ENCODE measurements at regions not wholly inside any gene's neighbourhood (a gene's known extent, or its start where the extent isn't known, plus 50 kb on each side); places are given as distances from the start of the nearest gene placed in this dataset.
A peak's percentile ranks its signal among the peaks of the same experiment; 100 is the strongest.

GRCh38 chr2:20523073-20523798 lies 76.4 kb downstream of the RHOB start:
- ATAC-seq, result no peak
- DNase-seq (ENCODE audit: low spot score), result no peak

GRCh38 chr2:20523799-20524187 lies 76.9 kb downstream of the RHOB start:
- ATAC-seq (no peak), DNase-seq (ENCODE audit: low spot score) (no peak)

GRCh38 chr2:20524412-20525040 lies 77.7 kb downstream of the RHOB start:
- no peak for DNase-seq (ENCODE audit: low spot score)
- peak; percentile 64 for ATAC-seq

- peak; percentile 61 for DNase-seq (ENCODE audit: low spot score)
- peak; percentile 88 for ATAC-seq
Measured at GRCh38 chr2:20525041-20526035, 78.5 kb downstream of the RHOB start.

DNA sequence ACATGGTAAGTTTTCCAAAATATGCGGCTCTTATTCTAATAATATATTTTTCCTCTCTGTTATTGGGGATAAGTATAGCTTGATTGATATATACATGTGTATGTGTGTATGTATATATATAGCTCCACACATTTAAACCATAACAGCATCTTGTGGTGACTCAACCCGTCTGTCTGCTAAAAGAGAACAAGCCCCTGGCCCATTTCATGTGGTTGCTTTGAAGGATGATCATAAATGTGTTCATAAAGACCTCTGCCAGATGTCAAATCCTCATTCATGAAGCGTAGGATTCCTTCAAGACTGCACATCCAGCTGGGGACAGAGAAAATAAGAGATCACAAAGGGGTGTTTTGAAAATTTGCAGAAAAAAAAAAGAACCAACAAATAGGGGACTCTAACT lies 79.3 kb downstream of the RHOB start:
- DNase-seq (ENCODE audit: low spot score) (no peak), ATAC-seq (no peak)

GRCh38 chr2:20526708-20527107 lies 79.8 kb downstream of the RHOB start:
- DNase-seq (ENCODE audit: low spot score), result no peak
- no peak for ATAC-seq

GRCh38 chr2:20528713-20529112 lies 81.8 kb downstream of the RHOB start:
- DNase-seq (ENCODE audit: low spot score) (no peak), ATAC-seq (no peak)

GRCh38 chr2:20530520-20530919 lies 83.6 kb downstream of the RHOB start:
- DNase-seq (ENCODE audit: low spot score), result no peak

GRCh38 chr2:20531633-20532262 lies 84.9 kb downstream of the RHOB start:
- ATAC-seq, result no peak
- DNase-seq (ENCODE audit: low spot score), result no peak

More at GRCh38 chr2:20530520-20530919, 83.6 kb downstream of the RHOB start:
- no peak for ATAC-seq

DNA sequence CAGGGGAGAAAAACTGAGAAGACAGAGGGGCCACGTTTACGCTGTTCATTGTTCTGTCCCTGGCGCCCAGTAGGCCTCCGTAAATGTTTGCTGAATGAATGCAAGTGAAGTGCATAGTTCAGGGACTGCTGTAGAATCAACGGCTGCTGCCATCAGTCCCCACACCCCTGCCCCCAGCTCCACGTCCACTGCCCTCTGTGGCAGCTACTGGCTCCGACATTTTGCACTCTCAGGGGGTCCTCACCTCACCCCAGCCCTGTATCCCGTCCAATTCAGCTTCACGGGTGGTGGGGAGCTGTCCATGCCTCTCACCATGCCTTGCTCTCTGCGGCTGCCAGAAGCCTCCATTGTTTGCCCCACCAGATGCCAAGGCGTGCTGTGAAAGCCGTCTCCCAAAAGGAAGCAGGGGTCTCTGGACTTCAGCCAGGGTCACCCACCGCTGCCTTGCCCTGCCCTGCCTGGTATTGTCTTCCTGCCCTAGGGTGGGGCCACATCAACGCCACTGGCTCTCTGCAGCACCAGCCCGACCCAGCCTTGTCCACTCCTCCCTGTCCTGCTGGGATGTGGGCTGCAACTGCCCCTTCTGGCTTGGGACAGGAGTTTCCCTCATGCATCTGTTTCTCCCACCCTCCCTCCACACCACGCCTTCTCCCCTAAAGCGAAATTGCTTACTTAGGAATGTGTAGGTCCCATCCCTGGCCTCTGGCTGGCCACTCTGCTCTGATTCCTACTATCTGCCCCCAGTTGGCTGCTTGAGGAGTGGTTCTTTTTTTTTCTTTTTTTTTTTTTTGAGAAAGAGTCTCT lies 86.0 kb downstream of the RHOB start:
- ATAC-seq, result no peak
- DNase-seq (ENCODE audit: low spot score), result no peak

- DNase-seq (ENCODE audit: low spot score) (no peak), ATAC-seq (no peak)
Measured at GRCh38 chr2:20533993-20534622, 87.2 kb downstream of the RHOB start.

GRCh38 chr2:20534913-20535801 lies 88.3 kb downstream of the RHOB start:
- ATAC-seq (peak; percentile 1), DNase-seq (ENCODE audit: low spot score) (peak; percentile 64)

DNA sequence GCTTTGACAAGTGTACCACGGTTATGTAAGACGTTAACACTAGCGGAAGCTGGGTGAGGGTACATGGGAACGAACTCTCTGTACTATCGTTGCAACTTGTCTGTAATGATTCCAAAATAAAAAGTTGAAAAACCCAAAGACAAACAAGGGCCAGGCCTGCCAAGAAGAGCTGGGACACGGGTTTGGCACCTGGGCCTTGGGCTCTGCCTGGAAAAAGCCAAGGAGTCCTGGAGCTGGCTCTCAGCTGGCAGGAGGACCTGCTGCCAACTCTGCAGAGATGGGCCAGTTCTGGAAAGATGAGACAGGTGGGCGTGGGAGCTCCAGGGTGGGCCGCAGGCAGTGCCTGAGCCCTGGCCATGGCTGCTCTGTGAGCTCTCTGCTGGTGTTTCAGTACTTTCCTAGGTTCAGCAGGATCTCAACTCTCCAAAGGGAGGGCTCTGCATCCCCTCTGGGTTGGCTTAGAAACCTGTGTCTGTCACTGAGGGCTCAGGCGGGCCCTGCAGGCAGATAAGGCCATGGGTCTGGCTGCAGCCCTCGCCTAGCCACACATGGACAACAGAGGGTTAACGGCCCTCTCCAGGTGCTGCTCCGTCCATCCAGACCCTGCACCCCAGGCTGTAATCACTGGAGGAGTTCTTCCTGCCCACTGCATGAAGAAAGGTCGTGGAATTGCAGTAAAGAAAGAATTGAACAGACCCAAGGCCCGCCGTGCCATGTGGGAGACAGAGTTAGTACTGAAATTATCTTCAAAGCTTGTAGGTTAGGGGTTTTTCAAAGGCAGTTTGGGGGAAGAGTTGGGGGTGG lies 89.9 kb downstream of the RHOB start:
- ATAC-seq, result peak; percentile 35
- peak; percentile 93 for DNase-seq (ENCODE audit: low spot score)

GRCh38 chr2:20537423-20538307 lies 90.8 kb downstream of the RHOB start:
- DNase-seq (ENCODE audit: low spot score), result peak; percentile 86
- peak; percentile 45 for ATAC-seq

DNA sequence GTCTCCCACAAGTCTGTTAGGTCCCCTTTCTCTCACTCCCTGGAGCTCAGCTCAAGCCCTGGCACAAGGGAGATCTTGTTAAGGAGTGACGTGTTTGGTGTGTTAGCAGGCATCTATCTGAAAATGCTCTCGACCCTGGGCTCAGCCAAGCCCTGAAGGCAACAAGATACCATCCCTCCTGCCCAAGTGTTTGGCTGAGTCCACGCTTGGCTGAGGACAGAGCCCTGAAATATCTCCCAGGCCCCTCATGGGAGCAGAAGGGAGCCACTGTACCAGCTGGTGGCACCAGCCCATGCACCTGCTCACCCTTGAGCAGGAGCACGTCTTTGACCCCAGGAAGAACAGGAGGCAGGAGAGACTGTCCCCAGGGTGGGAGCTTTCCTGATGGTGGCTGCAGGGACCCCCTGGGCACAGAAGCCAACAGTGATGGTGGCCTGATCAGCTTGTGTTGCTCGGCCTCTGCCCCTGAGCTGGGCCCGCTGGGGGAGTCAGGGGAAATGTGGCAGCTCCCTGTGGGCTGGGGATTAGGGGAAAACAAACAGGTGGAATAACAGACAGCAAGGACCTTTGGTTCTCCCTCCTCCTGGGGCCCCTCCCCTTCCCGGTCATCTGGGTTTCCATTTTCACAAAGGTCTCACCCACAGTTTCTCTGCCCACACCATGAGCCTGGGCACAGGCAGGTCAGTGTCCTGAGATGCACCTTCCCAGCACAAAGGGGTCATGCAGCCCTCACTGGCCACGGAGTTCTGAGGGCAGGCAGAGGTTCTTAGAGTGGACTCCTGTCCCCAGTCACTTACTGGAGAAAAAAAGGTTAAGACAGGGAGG lies 91.6 kb downstream of the RHOB start:
- DNase-seq (ENCODE audit: low spot score) (peak; percentile 94), ATAC-seq (peak; percentile 62)

Measured in left lobe of liver (tissue), 2 donors.